Suprapubic skin (tissue), 4 donors: ENCODE measurements at regions not wholly inside any gene's neighbourhood (a gene's known extent, or its start where the extent isn't known, plus 50 kb on each side); places are given as distances from the start of the nearest gene placed in this dataset.

Experiments used
- CTCF ChIP-seq, 2 donors: fragments of 200-600 bp in 1 of 2; fragments of 450-650 bp in 1 of 2; sonication (generic) in 1 of 2; IDR thresholded peaks; one replicate each; pipeline ENCODE4 v1.5.1; 2016 to 2019; ENCODE audit warnings: antibody characterized with exemption in 2 of 2, mild to moderate bottlenecking in 1 of 2, moderate library complexity in 1 of 2
- EP300 ChIP-seq: sonication (generic); formaldehyde crosslinking; IDR thresholded peaks from one replicate; pipeline ENCODE4 v1.6.1; 2017; ENCODE audit warnings: antibody characterized with exemption
- POLR2A ChIP-seq, 2 donors: fragments of 450-650 bp; IDR thresholded peaks; one replicate each; pipeline ENCODE4 v1.6.1; 2017; ENCODE audit warnings: antibody characterized with exemption in 2 of 2, mild to moderate bottlenecking in 2 of 2, moderate library complexity in 2 of 2
- POLR2AphosphoS5 ChIP-seq, 3 donors: sonication (generic); formaldehyde crosslinking; IDR thresholded peaks; one replicate each; pipeline ENCODE4 v1.6.1; 2017; ENCODE audit warnings: antibody characterized with exemption in 3 of 3

GRCh38 chr3:104673981-104674380, 692.7 kb upstream of the ALCAM start:
- TF ChIP-seq CTCF (IDR thresholded peaks at IDR 0.05): no peak
- TF ChIP-seq POLR2A (IDR thresholded peaks at IDR 0.05): no peak
- TF ChIP-seq EP300: no peak
- no peak for TF ChIP-seq POLR2AphosphoS5 (IDR thresholded peaks at IDR 0.05)
